ENCODE measurements at regions not wholly inside any gene's neighbourhood (a gene's known extent, or its start where the extent isn't known, plus 50 kb on each side); places are given as distances from the start of the nearest gene placed in this dataset.
A peak's percentile ranks its signal among the peaks of the same experiment; 100 is the strongest.
"Not testable (repeated sequence)": the region's sequence is repeated elsewhere in the genome, so short reads cannot be mapped to it uniquely, and the experiment has no call there.

- DNase-seq, result no peak
Measured at GRCh38 chr13:73832825-73833224, 301.4 kb downstream of the KLF12 start.

- no peak for DNase-seq
Measured at GRCh38 chr13:73832128-73832588, 302.0 kb downstream of the KLF12 start.

DNA sequence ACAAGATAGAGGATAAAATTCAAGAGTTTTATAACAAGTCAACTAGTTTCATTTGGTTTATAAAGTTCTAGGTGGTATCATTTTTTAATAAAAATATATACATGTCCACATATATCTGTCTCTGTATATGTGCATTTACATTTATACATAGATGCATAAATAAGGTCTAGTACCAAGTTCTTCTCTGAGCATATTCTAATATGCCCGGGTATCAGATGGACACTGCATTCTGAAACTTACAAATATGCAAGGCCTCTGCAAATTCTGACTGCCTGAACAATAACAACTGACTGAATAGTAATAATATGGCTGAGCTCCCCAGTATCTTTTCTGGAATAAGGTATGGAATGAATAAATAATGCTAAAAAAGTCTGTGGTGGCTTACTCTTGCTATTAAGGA is 304.8 kb downstream of the KLF12 start:
- no peak for DNase-seq

- DNase-seq, result no peak
Measured at GRCh38 chr13:73828811-73829210, 305.4 kb downstream of the KLF12 start.

GRCh38 chr13:73827434-73827833 is 306.8 kb downstream of the KLF12 start:
- no peak for DNase-seq

DNA sequence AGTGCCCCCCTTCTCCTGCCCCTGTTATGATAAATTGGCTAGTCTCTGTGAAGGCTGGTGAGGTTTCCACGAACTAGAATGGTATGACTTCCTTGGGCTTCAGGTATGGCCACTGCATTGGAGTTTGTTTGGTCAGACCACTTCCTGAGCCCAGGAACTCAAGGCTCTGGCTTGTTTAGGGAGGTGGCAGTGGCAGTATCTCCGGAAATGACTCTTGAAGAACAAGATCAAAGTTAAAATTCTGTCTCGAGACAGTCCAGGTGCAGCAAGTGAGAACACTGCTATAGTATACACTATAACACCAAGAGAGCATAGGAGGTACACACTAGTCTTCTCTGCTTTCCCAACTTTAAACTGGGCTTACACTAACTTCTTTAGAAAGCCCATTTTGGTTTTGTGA is 309.1 kb downstream of the KLF12 start:
- no peak for DNase-seq

DNA sequence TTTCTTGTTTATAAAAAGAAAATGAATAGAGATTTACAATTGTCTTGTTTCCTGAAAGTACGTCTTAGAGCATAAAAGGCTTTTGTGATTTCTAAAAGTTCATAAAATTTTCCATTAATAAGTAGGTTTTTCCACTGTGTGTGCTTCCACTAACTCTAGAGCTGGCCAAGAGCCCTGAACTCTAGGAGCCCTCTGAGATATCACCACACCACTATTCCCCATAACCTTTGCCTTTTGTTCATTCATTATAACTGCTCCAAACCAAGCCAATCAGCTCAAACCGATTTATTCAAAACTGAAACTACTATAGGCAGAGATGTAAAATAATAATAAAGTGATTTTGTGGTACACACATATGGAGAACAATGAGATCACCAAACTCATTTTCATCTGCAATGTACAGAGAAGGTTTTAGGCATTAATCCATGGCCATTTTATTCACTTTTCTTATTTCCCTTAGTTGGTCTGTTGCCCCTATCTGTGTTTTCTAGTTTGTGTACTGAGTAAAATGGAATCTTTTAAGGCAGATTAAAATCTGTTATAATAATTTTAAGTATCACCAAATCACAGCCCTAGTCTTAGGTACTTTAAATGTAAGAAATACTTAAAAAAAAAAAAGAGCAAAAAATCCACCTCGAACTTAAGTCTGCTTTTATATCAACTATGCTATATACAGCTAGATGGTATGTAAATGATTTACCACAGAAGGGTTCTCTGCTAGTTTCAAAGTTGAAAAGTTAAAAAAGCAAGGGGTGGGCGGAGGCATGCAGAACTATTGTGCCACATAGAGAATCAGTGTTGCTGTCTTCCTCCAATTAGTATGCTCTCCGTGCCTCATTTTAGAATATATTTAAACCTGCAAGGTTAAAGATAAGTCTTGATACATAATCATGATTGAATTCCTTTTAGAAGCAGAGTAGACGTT is 311.3 kb downstream of the KLF12 start:
- DNase-seq, result no peak

- no peak for DNase-seq
Measured at GRCh38 chr13:73820688-73821087, 313.5 kb downstream of the KLF12 start.

- no peak for DNase-seq
Measured at GRCh38 chr13:73820285-73820684, 313.9 kb downstream of the KLF12 start.

DNA sequence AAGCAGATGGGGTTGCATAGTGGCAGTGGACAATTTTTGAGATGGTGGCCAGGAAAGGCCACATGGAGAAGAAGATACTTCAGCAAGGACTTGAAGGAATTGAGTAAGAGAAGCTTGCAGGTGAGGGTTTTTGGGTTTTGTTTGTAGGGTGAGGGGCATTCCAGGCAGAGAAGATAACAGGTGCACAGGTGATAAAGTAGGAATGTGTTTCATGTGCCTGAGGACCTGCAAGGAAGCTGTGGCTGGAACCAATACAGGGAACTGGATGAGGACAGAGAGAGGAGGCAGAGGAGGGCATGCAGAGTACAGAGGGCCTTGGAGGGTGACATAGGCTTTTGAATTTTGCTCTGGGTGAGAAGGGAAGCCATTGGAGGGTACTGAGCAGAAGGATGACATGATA is 314.5 kb downstream of the KLF12 start:
- DNase-seq, result no peak

DNA sequence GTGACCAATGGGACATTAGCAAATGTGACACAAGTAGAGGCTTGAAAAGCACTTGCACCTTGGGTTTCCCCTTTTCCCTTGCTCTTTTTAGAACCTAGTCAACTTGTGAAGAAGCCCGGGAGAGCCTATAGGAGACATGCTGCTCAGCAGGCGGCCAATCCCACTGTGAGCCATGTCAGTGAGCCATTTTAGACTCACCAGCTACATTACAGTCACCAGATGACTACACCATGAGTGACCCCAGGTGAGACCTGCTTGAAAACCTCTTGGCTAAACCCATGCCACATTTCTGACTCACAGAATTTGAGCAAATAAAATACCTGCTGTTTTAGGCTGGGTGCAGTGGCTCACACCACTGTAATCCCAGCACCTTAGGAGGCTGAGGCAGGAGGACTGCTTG is 317.5 kb downstream of the KLF12 start:
- no peak for DNase-seq

DNA sequence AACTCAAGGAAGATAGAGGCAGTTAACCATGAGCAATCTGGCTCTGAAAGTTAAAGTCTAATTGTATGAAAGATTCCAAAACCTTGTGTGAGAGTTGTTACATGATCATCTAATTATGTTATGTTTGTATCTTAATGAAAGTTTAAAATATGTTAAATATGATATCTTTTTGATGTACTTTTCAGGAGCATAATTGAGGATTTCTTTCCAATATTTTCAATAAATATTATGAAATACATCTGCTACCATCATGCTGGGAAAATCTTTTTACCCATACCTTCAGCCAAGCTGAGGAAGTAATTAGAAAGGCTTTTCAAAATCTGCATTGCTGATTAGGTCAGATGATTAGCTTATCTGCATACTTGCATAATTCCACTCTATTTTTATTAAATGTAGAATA is 318.4 kb downstream of the KLF12 start:
- DNase-seq, result no peak

- no peak for DNase-seq
Measured at GRCh38 chr13:73810647-73811046, 323.6 kb downstream of the KLF12 start.

GRCh38 chr13:73809561-73809960 is 324.6 kb downstream of the KLF12 start:
- peak; percentile 6 for DNase-seq

GRCh38 chr13:73808318-73808717 is 325.9 kb downstream of the KLF12 start:
- no peak for DNase-seq

DNA sequence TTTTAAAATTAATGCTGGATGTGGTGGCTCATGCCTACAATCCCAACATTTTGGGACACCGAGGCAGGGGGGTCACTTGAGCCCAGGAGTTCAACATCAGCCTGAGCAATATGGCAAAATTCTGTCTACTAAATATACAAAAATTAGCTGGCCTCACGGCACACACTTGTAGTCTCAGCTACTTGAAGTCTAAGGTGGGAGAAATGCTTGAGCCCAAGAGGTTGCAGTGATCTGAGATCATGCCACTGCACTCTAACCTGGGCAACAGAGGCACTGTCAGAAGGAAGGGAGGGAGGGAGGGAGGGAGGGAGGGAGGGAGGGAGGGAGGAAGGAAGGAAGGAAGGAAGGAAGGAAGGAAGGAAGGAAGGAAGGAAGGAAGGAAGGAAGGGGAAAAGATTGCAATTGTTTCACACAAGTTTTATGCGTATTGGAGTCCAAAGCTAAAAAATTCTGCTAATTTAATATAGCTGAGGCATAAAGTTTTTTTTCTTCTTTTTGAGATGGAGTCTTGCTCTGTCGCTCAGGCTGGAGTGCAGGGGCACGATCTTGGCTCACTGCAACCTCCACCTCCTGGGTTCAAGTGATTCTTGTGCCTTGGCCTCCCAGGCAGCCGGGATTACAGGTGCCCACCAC is 328.8 kb downstream of the KLF12 start:
- DNase-seq, result not testable (repeated sequence)

- DNase-seq, result no peak
Measured at GRCh38 chr13:73803997-73804396, 330.2 kb downstream of the KLF12 start.

DNA sequence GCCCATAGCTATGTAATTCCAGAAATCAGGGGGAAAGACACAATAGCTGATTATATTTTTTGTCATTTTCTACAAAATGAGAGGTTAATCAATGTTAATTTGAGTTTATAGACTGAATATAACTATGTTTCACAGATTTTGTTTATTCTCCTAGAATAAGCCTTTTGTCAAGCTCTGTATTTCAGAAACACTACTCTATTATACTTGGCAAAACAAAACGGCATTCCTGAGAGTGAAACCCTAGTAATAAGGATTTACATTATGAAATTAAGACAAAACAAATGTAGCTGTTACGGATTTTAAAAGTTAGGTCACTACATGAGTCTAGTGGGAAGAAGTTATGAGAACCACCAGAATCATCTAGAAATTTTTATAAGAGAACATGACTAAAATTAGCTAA is 334.2 kb downstream of the KLF12 start:
- no peak for DNase-seq

- DNase-seq, result no peak
Measured at GRCh38 chr13:73794755-73795154, 339.4 kb downstream of the KLF12 start.

GRCh38 chr13:73793361-73793760 is 340.8 kb downstream of the KLF12 start:
- no peak for DNase-seq

GRCh38 chr13:73792796-73793195 is 341.4 kb downstream of the KLF12 start:
- DNase-seq, result no peak

GRCh38 chr13:73782450-73783449 is 351.5 kb downstream of the KLF12 start:
- DNase-seq, result peak; percentile 84

DNA sequence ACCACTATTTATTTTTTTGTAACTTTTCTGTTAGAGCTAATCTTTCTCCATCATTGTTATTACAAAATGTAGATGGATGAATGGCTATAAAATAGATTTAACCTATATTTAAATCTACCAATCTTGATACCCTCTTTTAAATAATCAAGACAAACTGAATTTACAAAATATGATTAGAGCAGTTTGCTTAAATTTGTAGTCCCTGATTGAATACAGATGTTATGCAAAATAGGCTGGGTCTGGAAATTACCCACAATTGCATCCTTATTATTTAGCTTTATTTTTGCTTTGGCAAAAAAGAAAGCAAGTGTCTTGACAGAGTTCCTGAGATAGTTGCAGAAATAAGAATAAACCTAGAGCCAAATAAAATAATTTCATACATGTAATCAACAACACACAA is 352.8 kb downstream of the KLF12 start:
- DNase-seq, result no peak
